B cell (primary cell): ENCODE measurements at regions not wholly inside any gene's neighbourhood (a gene's known extent, or its start where the extent isn't known, plus 50 kb on each side); places are given as distances from the start of the nearest gene placed in this dataset.

Source experiments
- ATAC-seq: fragments of 200-7000 bp; cut with Tn5 transposase; one replicate; pipeline ENCODE4 v1.10.0; 2021; ENCODE audit warnings: low read depth, mild to moderate bottlenecking, moderate number of reproducible peaks, moderate library complexity
- CTCF ChIA-PET: fragments of 350-600 bp; sonication (Branson Sonifier 250); formaldehyde crosslinking; loops from one replicate; lab custom pipeline; 2021; ENCODE audit warnings: antibody characterized with exemption, inconsistent platforms; lab: Charles Lee
- POLR2A ChIA-PET: fragments of 350-600 bp; sonication (Branson Sonifier 250); formaldehyde crosslinking; loops from one replicate; lab custom pipeline; 2021; ENCODE audit warnings: antibody characterized with exemption; lab: Charles Lee
- DNase-seq: peaks from one replicate; pipeline ENCODE4 v3.0.0; 2013
- H2AFZ ChIP-seq: 2 replicates; pipeline ENCODE4 v1.6.1; 2012; ENCODE audit warnings: mild to moderate bottlenecking, low read depth, low read length; ENCODE audit not compliant: insufficient read depth, poor library complexity, severe bottlenecking
- H3K27ac ChIP-seq, 2 donors: 1 replicate in 1 of 2; 2 replicates in 1 of 2; pipeline ENCODE4 v1.5.1; 2012 to 2013; ENCODE audit warnings: low read length in 2 of 2, mild to moderate bottlenecking in 2 of 2, moderate library complexity in 1 of 2
- H3K27me3 ChIP-seq, 4 experiments: fragments of 200-600 bp in 1 of 4; sonication (generic) in 1 of 4; replicated peaks in 1 of 4; 1 replicate in 2 of 4; 2 replicates in 2 of 4; pipeline versions ENCODE4 v1.6.1 to v1.7.0; 2013 to 2016; ENCODE audit warnings: low read length in 3 of 4, mild to moderate bottlenecking in 2 of 4, mixed read lengths in 1 of 4, moderate library complexity in 1 of 4; ENCODE audit not compliant: insufficient read depth in 4 of 4, control insufficient read depth in 3 of 4; ENCODE audit errors: control extremely low read depth in 1 of 4
- H3K36me3 ChIP-seq, 2 experiments: replicated peaks in 1 of 2; 1 replicate in 1 of 2; 2 replicates in 1 of 2; pipeline versions ENCODE4 v1.6.1 to v1.7.1; 2013; ENCODE audit warnings: low read length in 1 of 2; ENCODE audit not compliant: insufficient read depth in 2 of 2, control insufficient read depth in 1 of 2; ENCODE audit errors: control extremely low read depth in 1 of 2, extremely low read depth in 1 of 2
- H3K4me1 ChIP-seq, 2 donors: fragments of 200-600 bp in 1 of 2; sonication (generic) in 1 of 2; 1 replicate in 1 of 2; 2 replicates in 1 of 2; pipeline versions ENCODE4 v1.5.1 to v1.6.1; 2013 to 2017; ENCODE audit warnings: low read length in 2 of 2; ENCODE audit not compliant: control insufficient read depth in 2 of 2, insufficient read depth in 2 of 2
- H3K4me2 ChIP-seq: replicated peaks from 2 replicates; pipeline ENCODE3; 2012; ENCODE audit warnings: mild to moderate bottlenecking, low read depth, low read length; ENCODE audit not compliant: poor library complexity, severe bottlenecking
- H3K4me3 ChIP-seq, 5 experiments: fragments of 200-600 bp in 1 of 5; sonication (generic) in 1 of 5; 1 replicate in 3 of 5; 2 replicates in 2 of 5; pipeline versions ENCODE4 v1.5.1 to v1.7.0; 2011 to 2016; ENCODE audit warnings: low read length in 4 of 5, mild to moderate bottlenecking in 4 of 5, low read depth in 2 of 5, control low read depth in 1 of 5, moderate library complexity in 1 of 5; ENCODE audit not compliant: insufficient read depth in 1 of 5; ENCODE audit errors: control extremely low read depth in 1 of 5, extremely low read depth in 1 of 5
- H3K79me2 ChIP-seq: fragments of 200-600 bp; sonication (generic); one replicate; pipeline ENCODE4 v1.6.0; 2016; ENCODE audit warnings: low read length; ENCODE audit not compliant: control insufficient read depth, insufficient read depth
- H3K9ac ChIP-seq: fragments of 200-600 bp; sonication (generic); 2 replicates; pipeline ENCODE4 v1.6.1; 2017; ENCODE audit warnings: mild to moderate bottlenecking, low read length, moderate library complexity
- H3K9me3 ChIP-seq, 3 donors: one replicate each; pipeline versions ENCODE4 v1.6.1 to v1.7.1; 2013; ENCODE audit warnings: low read length in 2 of 3; ENCODE audit not compliant: control insufficient read depth in 2 of 3, insufficient read depth in 1 of 3; ENCODE audit errors: control extremely low read depth in 1 of 3
- H4K20me1 ChIP-seq: 2 replicates; pipeline ENCODE4 v1.6.0; 2012; ENCODE audit warnings: mild to moderate bottlenecking, low read length; ENCODE audit not compliant: insufficient read depth, control insufficient read depth, poor library complexity, severe bottlenecking
- H3K27ac Mint-ChIP-seq: one replicate; pipeline ENCODE4 v1.8.0; 2021; ENCODE audit warnings: mixed read lengths
- H3K27me3 Mint-ChIP-seq: one replicate; pipeline ENCODE4 v1.8.0; 2021; ENCODE audit warnings: mixed read lengths
- H3K4me1 Mint-ChIP-seq: one replicate; pipeline ENCODE4 v1.8.0; 2021; ENCODE audit warnings: mixed read lengths
- H3K4me3 Mint-ChIP-seq: one replicate; pipeline ENCODE4 v1.8.0; 2021; ENCODE audit warnings: mixed read lengths
- H3K9me3 Mint-ChIP-seq: one replicate; pipeline ENCODE4 v1.8.0; 2022; ENCODE audit warnings: mixed read lengths; ENCODE audit not compliant: insufficient read depth
- EZH2 ChIP-seq: IDR thresholded peaks from 2 replicates; pipeline ENCODE4 v1.6.1; 2012; ENCODE audit warnings: borderline replicate concordance, low read depth, mild to moderate bottlenecking, moderate library complexity, low read length; ENCODE audit not compliant: insufficient read depth, poor library complexity, severe bottlenecking
- WGBS: methylation state at CpG from one replicate; pipeline ENCODE4 v1.1.5; 2013; ENCODE audit warnings: missing lambda C conversion rate; ENCODE audit not compliant: insufficient coverage; 5-methylcytosine and 5-hydroxymethylcytosine counted together
- intact Hi-C: fragments of 100-400 bp; cut with micrococcal nuclease; formaldehyde crosslinking; loops from one replicate; pipeline ENCODE4 v1.10.0; 2022
- TF ChIP-seq, protein P1 (sequence below): fragments of 200-600 bp; IDR thresholded peaks from one replicate; pipeline ENCODE4 v1.8.0; 2022; ENCODE audit warnings: antibody characterized with exemption, mild to moderate bottlenecking

- Mint-ChIP-seq H3K27ac (no peak overlapping the region), H3K4me1 (no peaks in the 10 kb centered on the region), H3K9me3 (no peaks in the 10 kb centered on the region), H3K4me3 (no peak overlapping the region), H3K27me3 (no peaks in the 10 kb centered on the region)
- Histone ChIP-seq H4K20me1 (no peaks in the 10 kb centered on the region), H2AFZ (no peak overlapping the region), H3K36me3 (no peaks in the 10 kb centered on the region), H3K27me3 (no peaks in the 10 kb centered on the region), H3K4me3 (no peak overlapping the region), H3K4me1 (no peaks in the 10 kb centered on the region), H3K79me2 (no peaks in the 10 kb centered on the region), H3K9me3 (no peaks in the 10 kb centered on the region), H3K4me2 (no peak overlapping the region), H3K9ac (no peak overlapping the region), H3K27ac (no peak overlapping the region)
- 95% methylated on average over 7 of the region's 7 CpGs for WGBS
- intact Hi-C loops, result no loop called here
- ChIA-PET CTCF (no interaction called here), POLR2A (interaction anchor here (0.7 kb wide), 1 partner anchor 153 kb away, joined by 6 read pairs; no protein-coding TSS in a partner anchor)
- no peak for ATAC-seq
- no peak for DNase-seq
- TF ChIP-seq, protein P1, sequence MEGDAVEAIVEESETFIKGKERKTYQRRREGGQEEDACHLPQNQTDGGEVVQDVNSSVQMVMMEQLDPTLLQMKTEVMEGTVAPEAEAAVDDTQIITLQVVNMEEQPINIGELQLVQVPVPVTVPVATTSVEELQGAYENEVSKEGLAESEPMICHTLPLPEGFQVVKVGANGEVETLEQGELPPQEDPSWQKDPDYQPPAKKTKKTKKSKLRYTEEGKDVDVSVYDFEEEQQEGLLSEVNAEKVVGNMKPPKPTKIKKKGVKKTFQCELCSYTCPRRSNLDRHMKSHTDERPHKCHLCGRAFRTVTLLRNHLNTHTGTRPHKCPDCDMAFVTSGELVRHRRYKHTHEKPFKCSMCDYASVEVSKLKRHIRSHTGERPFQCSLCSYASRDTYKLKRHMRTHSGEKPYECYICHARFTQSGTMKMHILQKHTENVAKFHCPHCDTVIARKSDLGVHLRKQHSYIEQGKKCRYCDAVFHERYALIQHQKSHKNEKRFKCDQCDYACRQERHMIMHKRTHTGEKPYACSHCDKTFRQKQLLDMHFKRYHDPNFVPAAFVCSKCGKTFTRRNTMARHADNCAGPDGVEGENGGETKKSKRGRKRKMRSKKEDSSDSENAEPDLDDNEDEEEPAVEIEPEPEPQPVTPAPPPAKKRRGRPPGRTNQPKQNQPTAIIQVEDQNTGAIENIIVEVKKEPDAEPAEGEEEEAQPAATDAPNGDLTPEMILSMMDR, result no peak
- TF ChIP-seq EZH2, result no peak
Observed at GRCh38 chr12:107415071-107415470, 270.5 kb upstream of the PWP1 start.

DNA sequence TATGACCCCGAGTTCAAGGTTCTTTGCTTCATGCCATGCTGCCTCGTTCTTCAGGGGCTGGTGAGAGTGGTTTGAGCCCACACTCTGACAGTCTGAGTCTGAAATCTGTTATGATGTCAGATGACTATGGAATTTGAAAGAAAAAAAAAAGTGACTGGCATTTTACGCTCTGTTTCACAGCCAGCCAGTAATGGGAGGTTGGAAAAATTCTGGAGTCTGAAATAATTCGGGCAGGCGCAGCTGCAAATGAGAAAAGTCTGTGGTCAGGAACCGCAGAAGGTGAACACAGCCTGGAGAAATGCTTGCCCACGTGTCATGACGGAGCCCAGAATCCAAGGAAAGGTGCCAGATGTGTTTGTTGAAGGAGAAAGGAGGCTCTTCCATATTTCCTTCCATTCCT is 269.8 kb upstream of the PWP1 start:
- Histone ChIP-seq H3K27me3 (no peaks in the 10 kb centered on the region), H3K4me3 (no peak overlapping the region), H3K27ac (no peak overlapping the region), H4K20me1 (no peaks in the 10 kb centered on the region), H3K9ac (no peak overlapping the region), H3K36me3 (no peaks in the 10 kb centered on the region), H3K4me2 (no peak overlapping the region), H3K79me2 (no peaks in the 10 kb centered on the region), H3K9me3 (no peaks in the 10 kb centered on the region), H2AFZ (no peak overlapping the region), H3K4me1 (no peaks in the 10 kb centered on the region)
- POLR2A ChIA-PET, result no interaction called here
- TF ChIP-seq, protein P1, result no peak
- TF ChIP-seq EZH2, result no peak
- no peak overlapping the region for H3K4me3 Mint-ChIP-seq
- intact Hi-C loops, result no loop called here
- ATAC-seq (no peak), DNase-seq (no peak)
- CTCF ChIA-PET, result no interaction called here
- H3K27ac Mint-ChIP-seq, result no peak overlapping the region
- no peaks in the 10 kb centered on the region for H3K4me1 Mint-ChIP-seq
- WGBS, result 84% methylated on average over 6 of the region's 8 CpGs
- peaks cover 2% of the 10 kb centered on the region for H3K9me3 Mint-ChIP-seq
- H3K27me3 Mint-ChIP-seq, result no peaks in the 10 kb centered on the region
